GM18868 (cell line): ENCODE measurements at regions not wholly inside any gene's neighbourhood (a gene's known extent, or its start where the extent isn't known, plus 50 kb on each side); places are given as distances from the start of the nearest gene placed in this dataset.
A peak's percentile ranks its signal among the peaks of the same experiment; 100 is the strongest.
"Not testable (repeated sequence)": the region's sequence is repeated elsewhere in the genome, so short reads cannot be mapped to it uniquely, and the experiment has no call there.

Experiments used
- ATAC-seq: cut with Tn5 transposase; IDR thresholded peaks from one replicate; pipeline ENCODE4 v1.9.1; 2021; ENCODE audit warnings: mild to moderate bottlenecking, moderate library complexity; ENCODE audit not compliant: unreplicated experiment

- no peak for ATAC-seq
These were observed 1300.8 kb upstream of the B3GALT2 start for GRCh38 chr1:194487172-194487571.

GRCh38 chr1:194485432-194485831 is 1299.0 kb upstream of the B3GALT2 start:
- peak; percentile 84 for ATAC-seq

GRCh38 chr1:194478731-194479130 is 1292.3 kb upstream of the B3GALT2 start:
- ATAC-seq: no peak

- peak; percentile 98 for ATAC-seq
These were observed 1291.5 kb upstream of the B3GALT2 start for GRCh38 chr1:194477908-194478307.

- ATAC-seq: no peak
These were observed 1290.5 kb upstream of the B3GALT2 start for GRCh38 chr1:194476872-194477271.

- ATAC-seq: no peak
These were observed 1289.9 kb upstream of the B3GALT2 start for GRCh38 chr1:194476351-194476750.

- no peak for ATAC-seq
These were observed 1288.3 kb upstream of the B3GALT2 start for GRCh38 chr1:194474701-194475100.

- ATAC-seq: no peak
These were observed 1287.4 kb upstream of the B3GALT2 start for GRCh38 chr1:194473766-194474165.

- no peak for ATAC-seq
These were observed 1282.9 kb upstream of the B3GALT2 start for GRCh38 chr1:194469282-194469681.

- no peak for ATAC-seq
These were observed 1280.3 kb upstream of the B3GALT2 start for GRCh38 chr1:194466706-194467105.

GRCh38 chr1:194447636-194448035 is 1261.2 kb upstream of the B3GALT2 start:
- no peak for ATAC-seq

GRCh38 chr1:194445244-194445643 is 1258.8 kb upstream of the B3GALT2 start:
- no peak for ATAC-seq

GRCh38 chr1:194442901-194443575 is 1256.6 kb upstream of the B3GALT2 start:
- no peak for ATAC-seq

GRCh38 chr1:194437135-194437534 is 1250.7 kb upstream of the B3GALT2 start:
- ATAC-seq: no peak

- no peak for ATAC-seq
These were observed 1244.7 kb upstream of the B3GALT2 start for GRCh38 chr1:194431121-194431520.

GRCh38 chr1:194420706-194421105 is 1234.3 kb upstream of the B3GALT2 start:
- ATAC-seq: no peak

- ATAC-seq: no peak
These were observed 1233.3 kb upstream of the B3GALT2 start for GRCh38 chr1:194419721-194420120.

- ATAC-seq: no peak
These were observed 1224.3 kb upstream of the B3GALT2 start for GRCh38 chr1:194410756-194411155.

GRCh38 chr1:194407238-194407637 is 1220.8 kb upstream of the B3GALT2 start:
- ATAC-seq: not testable (repeated sequence)

GRCh38 chr1:194394676-194395075 is 1208.3 kb upstream of the B3GALT2 start:
- no peak for ATAC-seq

- ATAC-seq: no peak
These were observed 1201.1 kb upstream of the B3GALT2 start for GRCh38 chr1:194387531-194387930.

- no peak for ATAC-seq
These were observed 1192.1 kb upstream of the B3GALT2 start for GRCh38 chr1:194378517-194378916.

- no peak for ATAC-seq
These were observed 1188.2 kb upstream of the B3GALT2 start for GRCh38 chr1:194374649-194375048.
